ENCODE measurements at regions not wholly inside any gene's neighbourhood (a gene's known extent, or its start where the extent isn't known, plus 50 kb on each side); places are given as distances from the start of the nearest gene placed in this dataset.

DNA sequence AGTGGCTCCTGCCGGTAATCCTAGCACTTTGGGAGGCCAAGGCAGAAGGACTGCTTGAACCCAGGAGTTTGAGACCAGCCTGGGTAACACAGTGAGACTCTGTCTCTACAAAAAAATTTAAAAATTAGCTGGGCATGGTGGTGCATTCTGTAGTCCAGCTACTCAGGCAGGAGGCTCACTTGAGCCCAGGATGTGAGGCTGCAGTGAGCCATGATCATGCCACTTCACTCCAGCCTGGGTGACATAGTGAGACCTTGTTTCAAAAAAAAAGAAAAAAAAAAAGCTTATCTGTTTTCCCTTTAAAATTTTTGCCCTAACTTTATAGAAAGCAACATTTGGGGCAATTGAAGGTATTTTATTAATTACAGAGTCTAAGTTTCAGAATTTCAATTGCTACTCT lies 486.0 kb downstream of the BCAT1 start:
- TF ChIP-seq, protein P1, sequence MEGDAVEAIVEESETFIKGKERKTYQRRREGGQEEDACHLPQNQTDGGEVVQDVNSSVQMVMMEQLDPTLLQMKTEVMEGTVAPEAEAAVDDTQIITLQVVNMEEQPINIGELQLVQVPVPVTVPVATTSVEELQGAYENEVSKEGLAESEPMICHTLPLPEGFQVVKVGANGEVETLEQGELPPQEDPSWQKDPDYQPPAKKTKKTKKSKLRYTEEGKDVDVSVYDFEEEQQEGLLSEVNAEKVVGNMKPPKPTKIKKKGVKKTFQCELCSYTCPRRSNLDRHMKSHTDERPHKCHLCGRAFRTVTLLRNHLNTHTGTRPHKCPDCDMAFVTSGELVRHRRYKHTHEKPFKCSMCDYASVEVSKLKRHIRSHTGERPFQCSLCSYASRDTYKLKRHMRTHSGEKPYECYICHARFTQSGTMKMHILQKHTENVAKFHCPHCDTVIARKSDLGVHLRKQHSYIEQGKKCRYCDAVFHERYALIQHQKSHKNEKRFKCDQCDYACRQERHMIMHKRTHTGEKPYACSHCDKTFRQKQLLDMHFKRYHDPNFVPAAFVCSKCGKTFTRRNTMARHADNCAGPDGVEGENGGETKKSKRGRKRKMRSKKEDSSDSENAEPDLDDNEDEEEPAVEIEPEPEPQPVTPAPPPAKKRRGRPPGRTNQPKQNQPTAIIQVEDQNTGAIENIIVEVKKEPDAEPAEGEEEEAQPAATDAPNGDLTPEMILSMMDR (IDR thresholded peaks at IDR 0.05), result no peak
- TF ChIP-seq EZH2 (IDR thresholded peaks at IDR 0.05), result no peak
- TF ChIP-seq EZH2phosphoT487 (IDR thresholded peaks at IDR 0.05), result no peak

All from neural progenitor cell (in vitro differentiated cells).